Activated CD4-positive, alpha-beta T cell treated with anti-CD3 and anti-CD28 coated beads, Interleukin-2, amount 50 U/mL, for 16 hours (primary cell): ENCODE measurements at regions not wholly inside any gene's neighbourhood (a gene's known extent, or its start where the extent isn't known, plus 50 kb on each side); places are given as distances from the start of the nearest gene placed in this dataset.

Source experiments
- DNase-seq: peaks from one replicate; pipeline ENCODE4 v3.0.0-alpha.2; 2020

- no peak for DNase-seq
These were observed 551.5 kb upstream of the ZFP42 start for GRCh38 chr4:187444061-187444460.

GRCh38 chr4:187449702-187450101 lies 545.9 kb upstream of the ZFP42 start:
- DNase-seq = no peak

- no peak for DNase-seq
These were observed 543.8 kb upstream of the ZFP42 start for GRCh38 chr4:187451776-187452175.

DNA sequence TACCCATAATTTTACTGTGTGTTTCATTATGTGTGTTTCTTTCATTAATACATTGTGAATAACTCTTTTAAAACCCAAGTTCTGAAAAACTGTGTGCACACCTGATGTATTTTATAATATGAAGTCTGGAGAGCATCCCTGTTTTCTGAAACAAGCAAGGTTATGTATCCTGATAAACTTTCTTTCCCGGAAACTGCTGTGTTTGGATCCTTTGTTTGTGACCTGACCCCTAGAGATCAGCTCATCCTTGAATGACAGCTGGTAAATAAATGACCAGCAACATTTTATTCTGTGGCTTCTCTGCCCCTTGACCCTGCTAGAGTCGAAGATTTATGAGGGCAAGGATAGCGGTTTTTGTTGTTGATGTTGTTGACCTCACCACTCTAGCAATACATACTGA lies 535.6 kb upstream of the ZFP42 start:
- DNase-seq = no peak

DNA sequence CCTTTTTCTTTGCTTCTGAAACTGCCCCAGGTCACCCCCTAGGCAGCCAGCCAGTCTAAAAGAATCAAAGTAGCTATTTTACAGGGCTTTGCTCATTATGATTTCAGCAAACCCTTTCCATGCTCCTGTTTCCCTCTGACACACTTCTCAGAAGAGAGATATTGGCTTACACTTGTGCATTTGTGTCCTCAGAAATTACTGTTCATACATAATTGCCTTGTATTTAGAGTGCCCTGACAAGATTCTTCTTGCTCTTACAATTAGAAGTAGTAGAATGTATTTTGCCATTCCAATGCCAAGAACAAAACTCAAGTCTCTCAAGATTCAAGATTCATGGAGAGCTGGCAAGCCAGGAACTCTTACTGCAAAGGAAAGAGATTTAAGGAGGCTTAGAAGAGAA lies 531.0 kb upstream of the ZFP42 start:
- DNase-seq = no peak

DNA sequence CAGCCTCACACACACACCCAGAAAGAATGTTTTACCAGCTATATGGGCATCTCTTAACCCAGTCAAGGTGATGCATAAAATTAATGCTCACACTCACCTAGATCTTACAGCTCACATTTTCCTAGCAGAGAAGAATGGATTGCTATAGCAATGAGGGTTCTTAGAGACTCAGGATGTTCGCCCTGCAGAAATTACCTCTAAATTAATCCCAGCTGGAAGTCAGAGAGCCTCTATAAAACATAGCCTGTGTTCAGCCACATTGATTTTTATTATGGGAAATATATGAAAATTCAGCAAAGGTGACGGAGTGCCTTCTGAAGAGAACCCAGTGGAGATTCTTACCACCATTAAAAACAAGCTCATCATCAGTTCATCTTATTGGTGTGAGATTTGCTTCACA lies 528.3 kb upstream of the ZFP42 start:
- no peak for DNase-seq

DNA sequence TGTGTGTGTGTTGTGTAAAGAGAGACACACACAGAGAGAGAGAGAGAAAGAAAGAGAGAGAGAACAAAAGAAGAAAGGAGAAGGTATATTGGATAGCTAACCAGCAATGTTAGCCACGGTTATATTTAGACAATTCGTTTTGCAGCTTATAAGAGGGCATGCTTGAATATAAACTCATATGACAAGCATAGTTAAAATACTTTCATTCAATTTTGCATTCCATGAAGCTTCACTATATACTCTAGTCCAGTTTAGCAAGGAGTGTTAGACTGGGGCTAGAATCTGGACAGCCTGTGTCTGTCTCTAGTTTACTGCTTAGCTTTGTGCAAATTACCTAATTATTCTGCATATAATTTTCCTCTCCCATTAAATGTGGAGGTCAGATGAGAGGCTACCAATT lies 525.9 kb upstream of the ZFP42 start:
- DNase-seq = no peak

GRCh38 chr4:187470061-187470460 lies 525.5 kb upstream of the ZFP42 start:
- DNase-seq = no peak

DNA sequence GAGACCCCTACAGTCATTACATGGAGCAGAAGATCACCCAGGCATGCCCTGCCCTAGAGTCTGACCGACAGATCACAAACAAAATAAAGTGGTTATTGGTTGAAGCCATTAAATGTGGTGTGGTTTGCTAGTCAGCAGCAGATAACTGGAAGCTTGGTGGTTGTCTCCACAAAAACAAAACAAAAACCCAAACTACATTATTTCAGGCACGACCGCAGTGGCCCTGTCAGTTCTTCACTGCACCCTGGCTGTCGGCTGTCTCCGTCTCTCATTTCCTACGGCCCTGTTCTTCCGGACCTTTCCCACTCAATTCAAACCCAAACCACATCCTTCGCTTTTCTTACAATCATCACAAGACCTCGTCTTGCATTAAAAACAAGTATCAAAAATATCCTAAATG lies 521.3 kb upstream of the ZFP42 start:
- no peak for DNase-seq

DNA sequence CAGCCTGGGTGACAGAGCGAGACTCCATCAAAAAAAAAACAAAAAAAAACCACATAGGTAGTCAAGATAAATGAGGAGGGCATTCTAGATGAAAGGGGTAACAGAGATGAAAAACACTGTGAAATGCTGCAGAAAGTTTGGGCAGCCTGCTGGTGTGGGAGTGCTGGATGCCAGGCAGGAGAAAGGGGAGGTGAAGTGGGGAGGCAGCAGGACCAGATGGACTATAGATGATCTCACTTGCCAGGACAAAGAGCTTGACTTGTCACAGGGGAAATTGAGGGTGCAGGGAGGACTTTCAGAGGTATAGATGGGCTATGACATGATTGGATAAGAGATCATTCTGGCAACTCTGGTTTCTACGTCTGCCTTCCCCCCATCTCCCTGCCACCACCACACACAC lies 519.7 kb upstream of the ZFP42 start:
- DNase-seq = no peak

GRCh38 chr4:187477224-187477623 lies 518.3 kb upstream of the ZFP42 start:
- DNase-seq = no peak

DNA sequence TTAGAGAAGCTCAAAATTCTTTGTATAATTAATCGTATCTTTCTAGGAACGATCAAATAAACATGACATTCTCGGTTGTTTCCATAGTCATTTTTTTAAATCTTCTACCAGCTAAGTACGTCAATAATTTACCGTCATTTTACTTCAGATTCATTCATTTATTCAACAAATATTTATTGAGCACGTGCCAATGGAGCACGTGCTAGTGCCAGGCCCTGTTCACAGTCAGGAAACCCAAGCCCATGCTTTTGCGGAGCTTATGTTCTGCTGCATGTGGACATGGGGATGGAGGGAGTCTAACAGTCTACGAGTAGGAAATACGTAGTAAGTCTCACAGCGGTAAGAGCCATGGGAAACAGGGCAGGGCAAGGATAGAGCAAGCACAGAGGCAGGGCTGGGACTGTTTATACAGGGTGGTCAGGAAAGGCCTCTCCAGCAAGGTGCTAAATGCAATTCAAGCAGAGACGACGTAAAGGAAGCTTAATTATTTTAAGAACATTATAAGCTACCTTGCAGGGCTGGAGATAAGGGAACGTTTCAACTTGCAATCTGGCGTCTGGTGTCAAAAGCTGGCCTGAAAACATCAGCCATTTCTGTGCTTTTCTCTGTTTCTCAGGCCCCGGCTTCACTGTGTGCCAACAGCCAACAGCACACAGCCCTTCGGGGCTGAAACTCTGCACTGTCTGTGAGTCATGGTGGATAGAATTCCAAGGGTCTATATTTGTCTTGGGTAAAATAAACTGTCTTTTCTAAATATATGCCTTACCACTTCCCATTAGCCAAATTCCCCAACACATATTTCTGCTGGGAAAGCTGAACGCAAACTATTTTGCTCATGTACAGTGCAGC lies 517.1 kb upstream of the ZFP42 start:
- DNase-seq = no peak

- no peak for DNase-seq
These were observed 516.1 kb upstream of the ZFP42 start for GRCh38 chr4:187479511-187479910.

GRCh38 chr4:187480146-187481145 lies 515.1 kb upstream of the ZFP42 start:
- no peak for DNase-seq

DNA sequence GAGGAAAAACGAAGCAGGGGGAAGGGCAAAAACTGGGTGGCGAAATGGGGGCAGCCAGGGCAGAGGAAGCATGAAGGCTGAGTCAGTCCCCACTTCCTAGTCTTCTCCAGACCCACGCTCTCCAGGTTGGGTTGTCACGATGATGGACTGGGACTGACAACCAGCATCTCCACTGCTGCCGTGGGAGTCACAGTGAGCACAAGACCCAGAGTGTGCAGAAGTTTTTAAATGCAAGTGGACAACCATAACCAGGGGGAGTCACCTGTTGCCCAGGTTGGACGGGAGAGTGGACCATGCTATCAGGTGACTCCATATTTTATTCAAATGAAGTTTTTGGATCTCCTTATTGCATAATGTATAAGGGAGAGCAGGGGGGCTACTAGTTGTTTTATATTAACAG lies 511.4 kb upstream of the ZFP42 start:
- DNase-seq = no peak

DNA sequence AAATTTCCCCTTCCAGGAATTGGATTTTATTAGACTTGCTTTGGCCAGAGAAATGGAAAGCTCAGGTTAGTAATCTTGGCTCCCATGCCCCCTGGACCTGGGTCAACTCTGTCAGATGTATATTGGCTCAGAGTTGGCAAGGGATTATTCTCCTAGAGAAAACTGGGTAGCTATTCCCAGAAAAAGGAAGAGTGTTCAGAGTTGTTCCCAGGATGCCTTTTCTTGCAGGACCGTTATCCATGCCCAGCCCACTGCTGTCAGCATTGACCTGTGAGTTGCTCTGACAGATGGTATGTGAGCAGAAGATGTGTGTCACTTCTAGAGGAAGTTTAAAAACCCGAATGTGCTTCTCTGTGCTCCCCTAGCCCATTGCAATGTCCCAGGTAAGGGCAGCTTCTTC lies 509.9 kb upstream of the ZFP42 start:
- DNase-seq = no peak

DNA sequence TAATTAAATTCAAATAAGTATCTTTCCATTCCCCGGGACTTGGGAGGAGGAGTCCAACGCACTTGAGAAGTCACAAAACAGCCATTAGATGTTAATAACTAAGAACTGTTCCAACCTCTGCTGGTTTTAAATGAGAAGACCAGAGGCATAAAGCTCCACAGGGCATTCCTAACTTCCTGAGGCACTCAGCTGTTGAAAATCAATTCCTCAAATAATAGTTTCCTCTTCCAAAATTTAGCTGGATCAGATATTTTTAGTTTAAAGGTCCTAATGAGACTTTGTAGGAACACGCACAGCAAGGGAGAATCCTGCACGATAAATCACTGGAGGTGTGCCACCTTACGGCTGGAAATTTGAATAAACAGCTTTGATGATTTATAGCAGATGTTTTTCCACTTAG lies 504.3 kb upstream of the ZFP42 start:
- DNase-seq = no peak

DNA sequence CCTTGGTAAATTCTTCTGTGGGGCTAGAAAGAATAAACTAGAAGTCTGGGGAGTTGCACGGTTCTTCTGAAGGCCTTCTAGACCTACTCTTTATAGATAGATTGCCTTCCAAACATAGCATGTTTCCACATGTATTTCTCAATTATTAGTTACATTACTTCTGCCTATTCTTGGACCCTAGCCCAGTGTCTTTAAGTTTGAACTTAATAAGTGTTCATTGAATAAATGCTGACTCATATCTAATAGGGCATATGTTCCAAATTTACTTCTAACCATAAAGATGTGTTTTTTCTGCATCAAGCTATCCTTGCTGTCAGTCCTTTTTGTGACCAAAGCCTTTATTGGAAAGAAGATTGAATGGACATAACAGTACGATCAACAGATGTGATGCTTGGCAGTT lies 503.6 kb upstream of the ZFP42 start:
- DNase-seq = no peak

GRCh38 chr4:187493661-187494060 lies 501.9 kb upstream of the ZFP42 start:
- DNase-seq = no peak

GRCh38 chr4:187499956-187500355 lies 495.6 kb upstream of the ZFP42 start:
- DNase-seq = no peak

DNA sequence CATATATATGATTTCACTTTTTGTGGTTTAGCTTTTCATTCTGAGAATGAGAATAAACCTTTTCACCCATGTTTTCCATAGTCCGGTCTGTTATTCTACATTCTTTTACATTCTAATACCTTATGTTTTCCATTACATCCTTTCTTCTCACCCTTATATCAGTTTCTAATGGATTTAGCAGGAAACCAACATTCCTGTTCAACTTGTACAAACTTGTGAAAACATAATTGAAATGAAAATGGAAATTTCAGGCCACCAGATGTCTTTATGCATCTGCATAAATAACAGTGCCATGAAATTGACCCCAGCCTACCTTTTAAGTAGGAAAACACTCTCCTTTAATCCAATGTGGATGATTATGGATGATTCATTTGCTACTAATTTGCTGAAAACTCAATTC lies 494.8 kb upstream of the ZFP42 start:
- no peak for DNase-seq

GRCh38 chr4:187501731-187502130 lies 493.8 kb upstream of the ZFP42 start:
- no peak for DNase-seq

GRCh38 chr4:187504974-187505797 lies 490.4 kb upstream of the ZFP42 start:
- no peak for DNase-seq
